Endothelial cell of umbilical vein (primary cell): ENCODE measurements at regions not wholly inside any gene's neighbourhood (a gene's known extent, or its start where the extent isn't known, plus 50 kb on each side); places are given as distances from the start of the nearest gene placed in this dataset.

ENCODE experiments used
- CTCF ChIP-seq, 2 donors: IDR thresholded peaks; 1 replicate in 1 of 2; 2 replicates in 1 of 2; pipeline ENCODE4 v1.5.1; 2011; ENCODE audit warnings: low read length in 2 of 2, mild to moderate bottlenecking in 2 of 2, moderate library complexity in 2 of 2, control low read depth in 1 of 2, inconsistent platforms in 1 of 2, low read depth in 1 of 2; ENCODE audit not compliant: insufficient read depth in 1 of 2; ENCODE audit errors: extremely low read depth in 1 of 2
- EZH2 ChIP-seq: IDR thresholded peaks from 2 replicates; pipeline ENCODE4 v1.6.1; 2012; ENCODE audit warnings: borderline replicate concordance, low read depth, mild to moderate bottlenecking, moderate library complexity, low read length, inconsistent platforms; ENCODE audit not compliant: severe bottlenecking
- FOS ChIP-seq: IDR thresholded peaks from 2 replicates; pipeline ENCODE4 v1.6.1; 2011; ENCODE audit warnings: mild to moderate bottlenecking, low read length, moderate library complexity, borderline replicate concordance; ENCODE audit not compliant: insufficient read depth
- JUN ChIP-seq: IDR thresholded peaks from 2 replicates; pipeline ENCODE4 v1.6.1; 2011; ENCODE audit warnings: borderline replicate concordance, low read depth; ENCODE audit not compliant: insufficient read length, insufficient read depth
- MYC ChIP-seq: IDR thresholded peaks from one replicate; pipeline ENCODE4 v1.6.1; 2011; ENCODE audit warnings: mild to moderate bottlenecking, low read depth, low read length
- POLR2A ChIP-seq: IDR thresholded peaks from 2 replicates; pipeline ENCODE4 v1.6.1; 2012; ENCODE audit warnings: low read depth, mild to moderate bottlenecking, control low read depth, low read length
- POLR2AphosphoS5 ChIP-seq: IDR thresholded peaks from 2 replicates; pipeline ENCODE4 v1.6.1; 2012; ENCODE audit warnings: low read depth, mild to moderate bottlenecking, control low read depth, low read length, moderate library complexity; ENCODE audit not compliant: insufficient read depth
- TF ChIP-seq, protein P1 (sequence below): IDR thresholded peaks from 2 replicates; pipeline ENCODE4 v1.6.1; 2011; ENCODE audit not compliant: insufficient read depth, insufficient read length

DNA sequence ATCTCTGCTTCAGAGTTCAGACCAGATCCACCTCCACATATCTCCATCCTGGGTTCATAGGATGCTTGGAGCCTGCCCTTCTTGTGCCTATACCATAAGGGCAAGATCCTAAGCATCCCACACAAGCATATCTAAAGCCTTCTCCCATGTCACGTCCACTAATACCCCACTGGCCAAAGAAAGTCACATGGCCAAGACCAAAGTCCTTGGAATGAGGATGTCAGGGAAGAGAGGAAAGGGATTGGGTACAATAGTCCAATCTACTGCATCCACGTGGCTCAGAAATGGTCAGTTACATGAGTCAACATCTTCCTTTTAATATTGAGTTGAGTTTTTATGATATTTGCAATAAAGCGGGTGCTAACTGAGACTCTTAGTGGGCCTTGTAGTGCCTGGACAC is 515.9 kb upstream of the SULF2 start:
- TF ChIP-seq CTCF (IDR thresholded peaks at IDR 0.05; ENCODE audit: extremely low read depth in 1 of 2, insufficient read depth in 1 of 2, low read depth in 1 of 2, low read length in 2 of 2): no peak
- TF ChIP-seq POLR2A: no peak
- TF ChIP-seq, protein P1, sequence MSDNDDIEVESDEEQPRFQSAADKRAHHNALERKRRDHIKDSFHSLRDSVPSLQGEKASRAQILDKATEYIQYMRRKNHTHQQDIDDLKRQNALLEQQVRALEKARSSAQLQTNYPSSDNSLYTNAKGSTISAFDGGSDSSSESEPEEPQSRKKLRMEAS: no peak
- no peak for TF ChIP-seq POLR2AphosphoS5
- no peak for TF ChIP-seq EZH2
- no peak for TF ChIP-seq MYC
- TF ChIP-seq FOS: no peak
- TF ChIP-seq JUN: no peak
